H1 (cell line): ENCODE measurements at regions not wholly inside any gene's neighbourhood (a gene's known extent, or its start where the extent isn't known, plus 50 kb on each side); places are given as distances from the start of the nearest gene placed in this dataset.
"Not testable (repeated sequence)": the region's sequence is repeated elsewhere in the genome, so short reads cannot be mapped to it uniquely, and the experiment has no call there.

Experiments
- CTCF ChIA-PET: fragments of 300-600 bp; sonication (Branson Sonifier 250); formaldehyde crosslinking; loops from one replicate; lab custom pipeline; 2021; ENCODE audit not compliant: partially characterized antibody; lab: Charles Lee
- POLR2A ChIA-PET: fragments of 300-600 bp; sonication (Branson Sonifier 250); formaldehyde crosslinking; loops from one replicate; lab custom pipeline; 2021; ENCODE audit warnings: inconsistent platforms; ENCODE audit not compliant: partially characterized antibody; lab: Charles Lee
- DNase-seq, 2 experiments: peaks; one replicate each; pipeline versions ENCODE4 v3.0.0 to v3.0.0-alpha.2; 2010 to 2022; ENCODE audit warnings: low spot score in 2 of 2, low read depth in 1 of 2, mixed read lengths in 1 of 2
- FAIRE-seq: peaks from 2 replicates; lab custom pipeline; 2011; peaks lifted over from hg19 to GRCh38; lab: Jason Lieb, UNC
- H2AFZ ChIP-seq: 2 replicates; pipeline ENCODE4 v1.8.1; 2012; ENCODE audit warnings: low read length, inconsistent platforms
- H2AK5ac ChIP-seq: 2 replicates; pipeline ENCODE4 v1.6.1; 2013; ENCODE audit warnings: low read depth, low read length
- H2BK120ac ChIP-seq: replicated peaks from 2 replicates; pipeline ENCODE3; 2013; ENCODE audit warnings: low read depth, low read length, inconsistent platforms
- H2BK12ac ChIP-seq: 2 replicates; pipeline ENCODE4 v1.6.1; 2013; ENCODE audit warnings: low read depth, low read length
- H2BK15ac ChIP-seq: 2 replicates; pipeline ENCODE4 v1.6.1; 2013; ENCODE audit warnings: low read length
- H2BK20ac ChIP-seq: 2 replicates; pipeline ENCODE4 v1.6.1; 2013; ENCODE audit warnings: low read length
- H2BK5ac ChIP-seq: 2 replicates; pipeline ENCODE4 v1.6.1; 2013; ENCODE audit warnings: low read depth, low read length
- H3K14ac ChIP-seq: 2 replicates; pipeline ENCODE4 v1.6.1; 2013; ENCODE audit warnings: inconsistent platforms; ENCODE audit not compliant: insufficient read length
- H3K18ac ChIP-seq: 2 replicates; pipeline ENCODE4 v1.6.1; 2013; ENCODE audit warnings: low read length; ENCODE audit errors: extremely low read depth
- H3K23ac ChIP-seq: 2 replicates; pipeline ENCODE4 v1.6.1; 2013; ENCODE audit warnings: inconsistent platforms; ENCODE audit not compliant: insufficient read length
- H3K23me2 ChIP-seq: 2 replicates; pipeline ENCODE4 v1.6.1; 2013; ENCODE audit warnings: low read depth, low read length
- H3K27ac ChIP-seq: 2 replicates; pipeline ENCODE4 v1.6.1; 2011; ENCODE audit warnings: low read depth, low read length, inconsistent platforms
- H3K27me3 ChIP-seq, 4 experiments: replicated peaks in 1 of 4; 1 replicate in 1 of 4; 2 replicates in 3 of 4; pipeline versions ENCODE4 v1.6.1 to v1.8.1; 2011 to 2013; ENCODE audit warnings: low read length in 3 of 4, mild to moderate bottlenecking in 3 of 4, inconsistent platforms in 2 of 4, mixed read lengths in 2 of 4, moderate library complexity in 1 of 4; ENCODE audit not compliant: control insufficient read depth in 3 of 4, insufficient read depth in 3 of 4; ENCODE audit errors: extremely low read depth in 1 of 4
- H3K36me3 ChIP-seq, 4 experiments: 2 replicates each; pipeline versions ENCODE4 v1.6.1 to v1.8.1; 2011 to 2013; ENCODE audit warnings: mild to moderate bottlenecking in 4 of 4, low read length in 3 of 4, moderate library complexity in 2 of 4, control low read depth in 1 of 4, inconsistent platforms in 1 of 4; ENCODE audit not compliant: insufficient read depth in 4 of 4, control insufficient read depth in 2 of 4
- H3K4ac ChIP-seq: replicated peaks from 2 replicates; pipeline ENCODE3; 2013; ENCODE audit warnings: low read length, low read depth, mixed read lengths, inconsistent platforms; ENCODE audit not compliant: insufficient read length
- H3K4me1 ChIP-seq, 4 experiments: replicated peaks in 1 of 4; 1 replicate in 1 of 4; 2 replicates in 3 of 4; pipeline versions ENCODE4 v1.6.1 to v1.8.1; 2011 to 2013; ENCODE audit warnings: low read length in 3 of 4, inconsistent platforms in 2 of 4, mixed read lengths in 1 of 4; ENCODE audit not compliant: insufficient read depth in 4 of 4, control insufficient read depth in 3 of 4
- H3K4me2 ChIP-seq, 2 experiments: 2 replicates each; pipeline versions ENCODE4 v1.6.1 to v1.8.1; 2011 to 2013; ENCODE audit warnings: low read depth in 2 of 2, low read length in 2 of 2, control low read depth in 1 of 2, inconsistent platforms in 1 of 2, mild to moderate bottlenecking in 1 of 2; ENCODE audit not compliant: insufficient read depth in 1 of 2
- H3K4me3 ChIP-seq, 4 experiments: fragments of 200-600, 300-600 bp in 1 of 4; sonication (generic), shearing (Covaris generic), sonication (Bioruptor Twin) in 1 of 4; 2 replicates each; pipeline versions ENCODE4 v1.5.1 to v1.8.1; 2011 to 2016; ENCODE audit warnings: low read length in 4 of 4, low read depth in 3 of 4, control low read depth in 2 of 4, inconsistent platforms in 2 of 4, mild to moderate bottlenecking in 2 of 4, mixed read lengths in 1 of 4, moderate library complexity in 1 of 4; ENCODE audit not compliant: insufficient read depth in 2 of 4; ENCODE audit errors: extremely low read depth in 1 of 4
- H3K56ac ChIP-seq: replicated peaks from 2 replicates; pipeline ENCODE3; 2013; ENCODE audit warnings: low read depth, mild to moderate bottlenecking, mixed read lengths, low read length, inconsistent platforms; ENCODE audit not compliant: insufficient read length
- H3K79me1 ChIP-seq: 2 replicates; pipeline ENCODE4 v1.6.1; 2013; ENCODE audit warnings: low read depth, low read length, control low read depth
- H3K79me2 ChIP-seq, 2 experiments: 2 replicates each; pipeline versions ENCODE4 v1.6.1 to v1.8.1; 2012 to 2013; ENCODE audit warnings: low read length in 2 of 2, mild to moderate bottlenecking in 2 of 2, inconsistent platforms in 1 of 2; ENCODE audit not compliant: insufficient read depth in 2 of 2, control insufficient read depth in 1 of 2
- H3K9ac ChIP-seq, 4 experiments: replicated peaks in 1 of 4; 1 replicate in 1 of 4; 2 replicates in 3 of 4; pipeline versions ENCODE4 v1.6.1 to v1.8.1; 2011 to 2013; ENCODE audit warnings: low read depth in 3 of 4, low read length in 3 of 4, control low read depth in 2 of 4, mild to moderate bottlenecking in 2 of 4, moderate library complexity in 2 of 4, inconsistent platforms in 1 of 4; ENCODE audit errors: extremely low read depth in 1 of 4
- H3K9me3 ChIP-seq, 2 experiments: 2 replicates each; pipeline versions ENCODE4 v1.6.1 to v1.8.1; 2012 to 2013; ENCODE audit warnings: mild to moderate bottlenecking in 2 of 2, moderate library complexity in 2 of 2, control low read depth in 1 of 2, inconsistent platforms in 1 of 2, low read depth in 1 of 2, low read length in 1 of 2, mixed read lengths in 1 of 2; ENCODE audit not compliant: insufficient read depth in 2 of 2
- H4K20me1 ChIP-seq, 2 experiments: replicated peaks in 1 of 2; 2 replicates each; pipeline versions ENCODE3 to v1.8.1; 2011 to 2013; ENCODE audit warnings: inconsistent platforms in 2 of 2, low read length in 2 of 2, mild to moderate bottlenecking in 1 of 2; ENCODE audit not compliant: insufficient read depth in 2 of 2, control insufficient read depth in 1 of 2
- H4K5ac ChIP-seq: 2 replicates; pipeline ENCODE4 v1.6.1; 2013; ENCODE audit warnings: low read length, low read depth, mixed read lengths, inconsistent platforms; ENCODE audit not compliant: insufficient read length
- H4K8ac ChIP-seq: 2 replicates; pipeline ENCODE4 v1.8.0; 2013; ENCODE audit warnings: mild to moderate bottlenecking, moderate library complexity, low read length, inconsistent platforms; ENCODE audit not compliant: insufficient read depth; ENCODE audit errors: extremely low read depth
- H4K91ac ChIP-seq: replicated peaks from 2 replicates; pipeline ENCODE3; 2013; ENCODE audit warnings: low read length, mixed read lengths, inconsistent platforms; ENCODE audit not compliant: insufficient read length
- WGBS, 2 experiments: shearing (Covaris generic) in 1 of 2; methylation state at CpG; one replicate each; pipeline versions ENCODE4 v1.1.6 to v1.1.7; 2013 to 2015; ENCODE audit warnings: low lambda C conversion rate in 2 of 2, mixed read lengths in 2 of 2, inconsistent platforms in 1 of 2, low coverage in 1 of 2, missing lambda C conversion rate in 1 of 2; ENCODE audit not compliant: insufficient replicate concordance in 2 of 2, insufficient coverage in 1 of 2, insufficient read length in 1 of 2; ENCODE audit errors: extremely low coverage in 1 of 2, missing lambda C conversion rate in 1 of 2; 5-methylcytosine and 5-hydroxymethylcytosine counted together

GRCh38 chr4:54993473-54994026 is 131.8 kb downstream of the KDR start:
- H2AK5ac ChIP-seq, H3K56ac ChIP-seq, H3K18ac ChIP-seq, H3K23me2 ChIP-seq, FAIRE-seq, H4K20me1 ChIP-seq, H2BK5ac ChIP-seq, H2AFZ ChIP-seq, H3K9ac ChIP-seq, H2BK120ac ChIP-seq, H3K27me3 ChIP-seq, H3K14ac ChIP-seq, DNase-seq, H2BK15ac ChIP-seq, H4K91ac ChIP-seq, H3K4ac ChIP-seq, H3K79me1 ChIP-seq, H4K5ac ChIP-seq, H3K4me3 ChIP-seq, H3K79me2 ChIP-seq, H3K4me2 ChIP-seq, H3K27ac ChIP-seq, POLR2A ChIA-PET, H4K8ac ChIP-seq, H3K4me1 ChIP-seq, H2BK12ac ChIP-seq, H2BK20ac ChIP-seq, H3K23ac ChIP-seq, H3K36me3 ChIP-seq: not testable (repeated sequence)
- peaks cover 0 to 12% of the 10 kb centered on the region in 2 experiments; a peak in 3 of 4 replicates for H3K9me3 ChIP-seq
- CTCF ChIA-PET: interaction anchor here (0.6 to 2.3 kb wide), 4 partner anchors 15 to 743 kb away, joined by 3 to 7 read pairs (median 4); no protein-coding TSS in a partner anchor
- 83% methylated on average over 22 of the region's 28 CpGs; no CpG with 5 or more reads in 1 of the 2 experiments for WGBS, 2 experiments
